Kidney (tissue), 13 donors: ENCODE measurements at regions not wholly inside any gene's neighbourhood (a gene's known extent, or its start where the extent isn't known, plus 50 kb on each side); places are given as distances from the start of the nearest gene placed in this dataset. TPM values are rescaled to one million over a fixed set of nuclear protein-coding genes. Genes with fewer than 3 reads are reported as not detected.
A peak's percentile ranks its signal among the peaks of the same experiment; 100 is the strongest.

ENCODE experiments used
- DNase-seq, 5 donors: peaks; one replicate each; pipeline ENCODE4 v3.0.0-alpha.2; 2013 to 2020
- FAIRE-seq: peaks from 2 replicates; lab custom pipeline; 2012; peaks lifted over from hg19 to GRCh38; lab: Jason Lieb, UNC
- H3K27ac ChIP-seq, 2 donors: one replicate each; pipeline ENCODE4 v1.7.0; 2013; ENCODE audit warnings: low read depth in 2 of 2, low read length in 2 of 2, inconsistent platforms in 1 of 2
- H3K27me3 ChIP-seq: one replicate; pipeline ENCODE4 v1.7.1; 2013; ENCODE audit warnings: low read length, inconsistent platforms; ENCODE audit not compliant: control insufficient read depth, insufficient read depth
- H3K36me3 ChIP-seq, 3 donors: one replicate each; pipeline versions ENCODE4 v1.7.0 to v1.7.1; 2013; ENCODE audit warnings: low read length in 3 of 3, control low read depth in 1 of 3, inconsistent platforms in 1 of 3; ENCODE audit not compliant: insufficient read depth in 3 of 3, control insufficient read depth in 2 of 3
- H3K4me1 ChIP-seq, 3 donors: one replicate each; pipeline versions ENCODE4 v1.7.0 to v1.7.1; 2013; ENCODE audit warnings: low read length in 3 of 3, inconsistent platforms in 1 of 3, low read depth in 1 of 3; ENCODE audit not compliant: control insufficient read depth in 2 of 3, insufficient read depth in 2 of 3
- H3K4me3 ChIP-seq, 3 donors: one replicate each; pipeline versions ENCODE4 v1.7.0 to v1.8.1; 2013; ENCODE audit warnings: low read length in 3 of 3, control low read depth in 1 of 3, inconsistent platforms in 1 of 3
- H3K9ac ChIP-seq, 3 donors: one replicate each; pipeline versions ENCODE4 v1.7.0 to v1.7.1; 2013; ENCODE audit warnings: low read length in 3 of 3, control low read depth in 1 of 3, inconsistent platforms in 1 of 3
- H3K9me3 ChIP-seq, 3 donors: one replicate each; pipeline versions ENCODE4 v1.7.0 to v1.7.1; 2013; ENCODE audit warnings: low read length in 3 of 3, control low read depth in 1 of 3, inconsistent platforms in 1 of 3; ENCODE audit not compliant: control insufficient read depth in 2 of 3, insufficient read depth in 1 of 3
- intact Hi-C: fragments of 100-400 bp; cut with DNase I; formaldehyde crosslinking; loops from one replicate; pipeline ENCODE4 v1.11.1; 2022
- microRNA-seq: library from miRNA; unstranded; fragments of <30 nt; microRNA quantifications from one replicate; pipeline ENCODE4 v1.2.0, GENCODE V29; 2020
- TF ChIP-seq, protein P1 (sequence below): IDR thresholded peaks from 3 replicates; pipeline ENCODE4 v1.5.1; 2012; ENCODE audit warnings: mild to moderate bottlenecking, moderate library complexity, borderline replicate concordance; ENCODE audit not compliant: insufficient read depth; ENCODE audit errors: extremely low read depth
- donor health status: control.
- donor health status: control.
- donor health status: control.
- donor health status: control.
- donor health status: control.
- donor health status: DM: yes; HTN: yes; CAD: no.
- donor health status: Normal renal cell carcinoma (clear cell type).

DNA sequence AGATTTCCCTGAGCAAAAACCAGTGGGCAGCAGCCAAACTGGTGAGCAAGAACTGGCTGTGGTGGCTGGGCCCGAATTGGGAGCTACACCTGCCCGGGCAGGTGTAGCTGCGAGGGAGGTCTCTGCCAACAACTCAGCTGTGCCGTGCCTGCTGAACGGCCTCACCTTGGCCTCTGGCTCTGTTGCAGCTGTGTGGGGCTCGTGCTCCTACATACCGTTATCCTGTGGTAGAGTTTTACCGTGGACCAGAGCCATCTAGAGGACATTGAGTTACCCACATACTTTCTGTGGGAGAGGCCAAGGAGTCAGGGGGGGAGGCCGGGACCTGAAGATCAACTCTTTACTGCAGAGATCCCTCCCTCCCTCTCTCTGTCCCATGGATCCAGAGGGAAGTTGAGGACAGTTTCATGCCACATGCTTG is 113.2 kb downstream of the TM9SF2 start:
- peak in 3 of 5 donors; percentile 35 to 64 (median 45) for DNase-seq
- Histone ChIP-seq H3K36me3 (no peaks in the 10 kb centered on the region), H3K9me3 (no peaks in the 10 kb centered on the region), H3K4me3 (no peak overlapping the region), H3K4me1 (peaks cover 2 to 11% (median 7%) of the 10 kb centered on the region in 3 donors), H3K27ac (peak overlapping the region in 1 of 2 donors; percentile 7), H3K27me3 (no peaks in the 10 kb centered on the region), H3K9ac (no peak overlapping the region)
- TF ChIP-seq, protein P1, sequence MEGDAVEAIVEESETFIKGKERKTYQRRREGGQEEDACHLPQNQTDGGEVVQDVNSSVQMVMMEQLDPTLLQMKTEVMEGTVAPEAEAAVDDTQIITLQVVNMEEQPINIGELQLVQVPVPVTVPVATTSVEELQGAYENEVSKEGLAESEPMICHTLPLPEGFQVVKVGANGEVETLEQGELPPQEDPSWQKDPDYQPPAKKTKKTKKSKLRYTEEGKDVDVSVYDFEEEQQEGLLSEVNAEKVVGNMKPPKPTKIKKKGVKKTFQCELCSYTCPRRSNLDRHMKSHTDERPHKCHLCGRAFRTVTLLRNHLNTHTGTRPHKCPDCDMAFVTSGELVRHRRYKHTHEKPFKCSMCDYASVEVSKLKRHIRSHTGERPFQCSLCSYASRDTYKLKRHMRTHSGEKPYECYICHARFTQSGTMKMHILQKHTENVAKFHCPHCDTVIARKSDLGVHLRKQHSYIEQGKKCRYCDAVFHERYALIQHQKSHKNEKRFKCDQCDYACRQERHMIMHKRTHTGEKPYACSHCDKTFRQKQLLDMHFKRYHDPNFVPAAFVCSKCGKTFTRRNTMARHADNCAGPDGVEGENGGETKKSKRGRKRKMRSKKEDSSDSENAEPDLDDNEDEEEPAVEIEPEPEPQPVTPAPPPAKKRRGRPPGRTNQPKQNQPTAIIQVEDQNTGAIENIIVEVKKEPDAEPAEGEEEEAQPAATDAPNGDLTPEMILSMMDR: peak; percentile 45
- intact Hi-C loops: no loop called here
- FAIRE-seq: no peak

Small RNA genes in the stretch of these regions (microRNA-seq; reads per million reads assigned to microRNA genes)
- not detected for gene MIR4306
